ENCODE measurements at regions not wholly inside any gene's neighbourhood (a gene's known extent, or its start where the extent isn't known, plus 50 kb on each side); places are given as distances from the start of the nearest gene placed in this dataset.
"Not testable (repeated sequence)": the region's sequence is repeated elsewhere in the genome, so short reads cannot be mapped to it uniquely, and the experiment has no call there.

DNA sequence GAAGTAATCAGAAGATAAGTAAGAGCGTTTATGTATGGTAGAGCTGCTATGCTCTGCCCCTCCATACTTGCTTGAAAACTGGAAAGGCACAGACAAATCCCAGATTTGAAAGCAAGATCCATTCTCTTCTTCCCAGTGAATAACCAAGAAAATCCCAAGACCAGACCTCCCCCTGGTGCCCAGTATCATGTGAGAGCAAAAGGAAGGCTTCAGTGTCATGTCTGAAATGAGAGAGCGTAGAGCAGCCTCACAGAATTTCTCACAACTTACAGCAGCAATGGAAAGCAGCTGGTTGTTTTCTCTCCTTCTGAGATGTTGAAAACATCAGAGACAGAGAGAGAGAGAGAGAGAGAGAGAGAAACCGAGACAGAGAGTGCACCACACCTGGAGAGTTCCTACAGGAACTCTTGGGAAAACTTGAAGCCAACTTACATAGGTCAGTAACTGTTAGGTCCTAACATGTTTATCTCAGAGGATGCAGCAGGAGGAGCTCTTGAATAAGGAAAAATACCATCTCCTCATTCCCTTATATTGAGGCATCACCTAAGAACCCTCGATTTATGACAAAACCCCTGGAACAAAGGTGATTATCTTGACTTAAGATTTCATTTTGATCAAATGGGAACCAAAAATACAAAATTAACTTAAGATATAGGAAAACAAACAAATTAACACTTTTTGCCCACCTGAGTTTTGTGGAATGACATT, 273.3 kb downstream of the NSUN3 start:
- no peak for DNase-seq

DNA sequence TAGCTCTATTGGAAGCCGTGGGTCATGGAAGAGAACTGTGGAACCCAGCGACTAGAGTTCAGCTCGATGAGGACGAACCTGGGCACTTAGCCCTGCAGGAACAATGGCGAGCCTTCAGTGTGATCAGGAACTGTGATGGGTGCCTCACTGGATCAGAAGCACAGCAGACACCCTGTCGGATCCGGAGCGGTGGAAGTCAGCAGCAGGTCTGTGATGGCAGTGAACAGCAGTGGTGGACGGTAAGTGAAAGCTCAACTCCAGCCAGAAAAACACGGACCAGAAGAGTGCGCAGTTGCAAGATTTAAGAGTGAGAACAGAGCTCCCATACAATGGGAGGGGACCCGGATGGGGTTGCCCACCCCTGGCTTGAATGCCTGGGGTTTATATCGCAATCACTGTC, 282.2 kb downstream of the NSUN3 start:
- DNase-seq: no peak

DNA sequence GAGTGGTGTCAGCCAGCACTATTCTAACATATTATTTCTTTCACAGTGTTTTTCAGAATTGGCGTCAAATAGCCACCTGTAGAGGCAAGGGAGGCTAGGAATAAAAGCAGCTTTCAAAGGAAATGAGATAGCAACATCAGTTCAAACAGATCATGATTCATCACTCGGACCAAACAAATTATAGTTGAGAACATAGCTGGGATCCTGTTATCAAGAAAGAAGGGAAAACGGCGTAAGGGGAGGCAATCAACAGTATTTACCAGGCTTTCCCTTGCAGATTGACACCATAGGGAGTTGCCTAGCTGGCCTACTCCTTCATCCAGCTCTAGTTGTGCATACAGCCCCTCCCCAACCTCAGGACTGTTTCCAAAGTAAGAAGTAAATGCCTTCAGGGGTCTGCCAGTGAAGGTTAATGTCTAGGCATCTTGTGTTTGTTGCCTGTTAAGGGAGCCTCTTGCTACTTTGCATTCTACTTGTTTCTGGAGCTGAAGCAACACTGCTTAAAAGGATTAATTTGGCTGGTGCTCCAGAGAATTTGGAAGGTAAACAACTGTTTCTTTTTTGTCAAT, 286.5 kb downstream of the NSUN3 start:
- no peak for DNase-seq

GRCh38 chr3:94356581-94356980, 293.7 kb downstream of the NSUN3 start:
- DNase-seq: no peak

DNA sequence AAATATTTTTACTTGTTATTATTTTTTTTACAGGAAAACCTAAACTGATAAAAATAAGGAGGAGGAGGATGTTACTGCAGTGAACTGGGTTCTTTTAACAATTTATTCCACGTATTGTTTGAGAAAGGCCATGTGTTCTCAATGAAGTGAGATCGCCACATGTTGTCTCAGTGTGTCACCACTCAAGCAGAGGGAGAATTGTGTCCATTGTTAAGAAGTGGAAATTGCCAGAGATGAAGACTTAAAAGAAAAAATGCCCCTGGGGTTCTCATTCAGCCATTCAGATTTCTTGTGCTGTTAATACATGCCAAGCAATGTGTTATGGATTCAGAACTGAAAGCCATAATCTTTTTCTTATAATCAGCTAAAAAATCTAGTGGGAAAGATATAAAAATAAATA, 297.1 kb downstream of the NSUN3 start:
- no peak for DNase-seq

- no peak for DNase-seq
Measured at GRCh38 chr3:94360987-94361386, 298.1 kb downstream of the NSUN3 start.

DNA sequence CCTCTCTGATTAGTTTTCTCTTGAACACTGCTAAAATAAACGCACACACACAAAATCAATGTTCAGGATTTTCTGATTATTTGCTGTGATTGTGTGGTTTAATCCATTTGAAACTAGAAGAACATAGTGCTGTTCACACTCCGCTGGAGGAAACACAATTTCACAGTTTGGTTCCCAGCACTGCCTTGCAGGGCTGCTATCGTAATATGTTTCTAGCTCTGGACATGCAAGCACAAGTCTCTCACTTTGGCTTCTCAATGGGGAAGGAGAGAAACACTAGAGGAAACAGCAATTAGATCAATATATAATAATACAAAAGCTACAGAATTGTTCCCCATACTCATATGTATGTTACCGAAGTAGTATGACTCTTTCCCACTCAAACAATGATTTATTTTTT, 299.5 kb downstream of the NSUN3 start:
- no peak for DNase-seq

DNA sequence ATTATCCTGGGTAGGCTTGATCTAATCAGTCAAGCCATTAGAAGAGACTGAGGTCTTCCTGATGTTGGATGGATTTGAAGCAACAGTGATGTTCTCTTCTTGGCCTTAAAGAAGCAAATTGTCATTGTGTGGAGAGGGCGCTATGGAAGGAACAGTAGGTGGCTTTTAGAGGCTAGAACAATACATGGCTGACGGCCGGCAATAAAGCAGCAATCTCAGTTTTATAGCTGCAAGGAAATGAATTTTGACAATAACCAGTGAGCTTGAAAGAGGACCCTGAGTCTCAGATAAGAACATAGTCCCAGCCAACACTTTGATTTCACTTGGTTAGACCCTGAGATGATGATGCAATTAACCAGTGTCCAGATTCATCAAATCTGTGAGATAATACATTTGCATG, 302.1 kb downstream of the NSUN3 start:
- no peak for DNase-seq

DNA sequence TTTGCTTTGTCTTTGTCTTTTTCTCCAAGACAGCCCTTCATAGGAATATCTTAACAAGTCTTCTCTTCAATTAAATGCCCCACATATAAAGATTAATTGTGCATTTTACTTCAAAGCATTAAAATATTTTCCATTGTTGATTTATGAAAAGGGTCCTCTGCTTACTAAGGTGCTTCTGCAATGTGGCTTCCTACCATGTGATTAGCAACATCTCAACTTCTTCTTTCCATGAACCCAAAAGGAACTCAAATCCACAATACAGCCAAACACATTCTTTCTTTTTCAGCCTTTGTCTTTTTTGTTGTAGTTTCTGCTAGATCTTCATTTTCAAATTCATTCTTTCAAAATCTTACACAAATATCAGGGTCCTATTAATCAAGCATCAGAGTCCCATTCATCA, 309.2 kb downstream of the NSUN3 start:
- no peak for DNase-seq

DNA sequence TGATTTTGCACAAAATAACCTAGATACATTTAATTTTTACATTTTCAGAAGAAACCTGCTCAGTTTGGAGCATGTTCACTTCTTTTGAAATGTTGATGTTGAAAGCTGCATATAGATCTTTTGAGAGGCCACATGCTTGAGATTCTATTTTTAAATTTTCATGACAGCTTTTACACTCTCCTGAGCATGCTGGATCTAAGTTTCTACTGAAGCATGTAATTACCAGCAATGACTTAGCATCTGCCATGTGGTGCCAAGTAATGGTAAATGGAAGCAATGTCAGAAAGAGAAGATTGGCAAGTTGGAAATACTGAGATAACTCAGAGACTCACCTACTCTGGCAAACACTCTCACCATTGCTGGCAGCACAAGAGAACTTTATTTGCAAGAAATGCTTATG, 310.6 kb downstream of the NSUN3 start:
- DNase-seq: no peak

DNA sequence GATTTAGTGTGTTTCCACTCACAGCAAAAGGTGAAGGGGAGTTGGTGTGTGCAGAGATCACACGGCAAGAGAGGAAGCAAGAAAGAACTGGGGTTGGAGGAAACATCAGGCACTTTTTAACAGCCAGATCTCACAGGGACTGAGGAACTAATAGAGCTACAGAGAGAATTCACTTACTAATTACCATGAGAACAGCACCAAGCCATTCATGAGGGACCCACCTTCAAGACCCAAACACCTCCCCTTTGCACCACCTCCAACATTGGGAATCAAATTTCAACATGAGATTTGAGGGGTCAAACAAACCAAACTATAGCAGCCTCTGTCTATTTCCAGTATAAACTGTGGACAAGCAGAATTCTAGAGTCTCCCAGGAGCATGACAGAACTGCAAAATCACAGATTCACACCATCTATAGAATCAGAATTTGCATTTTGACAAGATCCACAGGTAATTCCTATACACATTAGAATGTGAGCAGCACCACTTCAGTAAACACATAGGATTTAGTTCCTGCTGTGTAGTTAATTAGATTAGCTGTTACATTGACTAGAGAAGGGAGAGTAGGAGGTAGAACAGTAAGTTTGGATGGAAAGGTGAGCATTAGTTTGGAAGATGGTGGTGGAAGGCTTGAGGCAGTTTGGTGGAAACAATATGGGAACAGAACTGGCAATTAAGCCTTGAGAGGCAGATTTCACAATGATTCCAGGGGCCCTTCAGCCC, 311.7 kb downstream of the NSUN3 start:
- no peak for DNase-seq

- not testable (repeated sequence) for DNase-seq
Measured at GRCh38 chr3:94377123-94377696, 314.3 kb downstream of the NSUN3 start.

DNA sequence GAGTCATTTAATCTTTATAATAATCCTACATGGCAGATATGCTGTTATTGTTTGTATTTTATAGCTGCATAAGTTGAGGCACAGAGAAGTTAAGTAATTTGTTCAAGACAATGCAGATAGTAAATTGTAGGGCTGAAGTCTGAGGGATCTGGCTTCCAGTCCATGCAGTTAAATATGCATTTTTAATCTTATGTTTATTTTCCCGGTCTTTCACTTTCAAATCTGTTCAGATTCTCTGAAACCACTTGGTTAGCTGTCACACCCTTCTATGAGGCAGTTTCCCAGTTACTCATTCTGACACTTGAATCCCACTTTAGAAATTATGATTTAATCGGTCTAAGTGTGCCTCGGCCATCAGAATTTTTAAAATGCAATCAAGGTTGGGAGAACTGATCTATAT, 315.0 kb downstream of the NSUN3 start:
- not testable (repeated sequence) for DNase-seq

GRCh38 chr3:94378322-94378721, 315.5 kb downstream of the NSUN3 start:
- DNase-seq: no peak

GRCh38 chr3:94379264-94379663, 316.4 kb downstream of the NSUN3 start:
- DNase-seq: no peak

- DNase-seq: no peak
Measured at GRCh38 chr3:94394885-94395284, 332.0 kb downstream of the NSUN3 start.

DNA sequence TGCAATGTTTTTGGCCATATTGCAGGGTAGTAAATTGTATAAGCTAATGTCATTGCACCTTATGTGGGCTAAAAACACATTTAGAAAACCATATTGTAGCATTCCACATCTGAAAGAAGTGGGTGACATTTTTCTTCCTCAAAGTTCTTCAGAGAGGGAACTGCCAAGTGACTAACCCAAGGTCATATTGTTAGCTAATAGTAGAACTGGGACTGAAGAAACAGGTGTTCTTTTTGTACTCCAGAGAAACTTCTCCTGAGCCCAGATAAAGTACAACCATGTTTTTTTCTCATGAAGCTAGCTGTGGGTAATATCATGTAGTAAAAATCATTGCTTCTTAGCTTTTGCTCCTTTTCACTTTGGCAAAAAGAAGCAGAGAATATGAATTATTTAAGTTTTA, 333.0 kb downstream of the NSUN3 start:
- no peak for DNase-seq

DNA sequence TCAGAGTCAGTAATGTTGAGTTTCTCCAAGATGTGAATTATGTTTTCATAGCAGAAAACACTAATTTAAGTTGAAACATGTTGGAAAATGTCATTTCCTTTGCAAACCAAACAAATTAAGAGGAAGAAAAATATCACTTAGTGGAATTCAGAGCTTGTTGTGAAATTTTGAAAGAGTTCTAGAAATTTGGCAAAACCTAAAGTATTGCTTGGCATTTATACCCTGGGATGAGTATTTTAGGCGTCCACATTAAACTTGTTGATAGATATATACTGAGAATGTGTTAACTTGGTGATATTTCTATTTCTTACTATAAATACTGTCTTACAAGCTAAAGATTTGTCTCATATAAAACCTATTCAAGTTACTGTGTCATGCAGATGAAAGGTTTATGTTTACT, 335.2 kb downstream of the NSUN3 start:
- DNase-seq: no peak

DNA sequence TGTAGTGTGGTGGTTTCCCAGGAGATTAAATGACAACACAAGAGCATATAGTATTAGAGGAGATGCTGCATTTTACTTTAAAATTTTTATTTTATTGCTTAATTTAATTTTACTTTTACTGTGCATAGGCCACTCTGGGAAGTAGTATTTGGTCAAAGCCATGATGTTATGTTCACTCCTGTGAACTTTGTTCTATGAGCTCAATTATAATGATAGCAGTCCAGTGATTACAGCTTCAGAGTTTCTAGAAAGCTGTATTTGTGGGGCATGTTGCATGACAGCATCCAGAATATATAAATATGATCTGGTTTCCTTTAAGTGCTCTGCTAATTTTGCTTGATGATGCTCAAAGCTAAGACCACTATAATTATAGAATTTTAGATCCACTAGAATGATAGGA, 338.6 kb downstream of the NSUN3 start:
- no peak for DNase-seq

GRCh38 chr3:94402126-94402525, 339.3 kb downstream of the NSUN3 start:
- no peak for DNase-seq

GRCh38 chr3:94405258-94406035, 342.6 kb downstream of the NSUN3 start:
- no peak for DNase-seq

GRCh38 chr3:94406595-94406994, 343.7 kb downstream of the NSUN3 start:
- no peak for DNase-seq

GRCh38 chr3:94412936-94413335, 350.1 kb downstream of the NSUN3 start:
- DNase-seq: not testable (repeated sequence)
